Spleen (tissue), 7 donors: ENCODE measurements at regions not wholly inside any gene's neighbourhood (a gene's known extent, or its start where the extent isn't known, plus 50 kb on each side); places are given as distances from the start of the nearest gene placed in this dataset.
"Not testable (repeated sequence)": the region's sequence is repeated elsewhere in the genome, so short reads cannot be mapped to it uniquely, and the experiment has no call there.

Source experiments
- CTCF ChIP-seq, 11 experiments: fragments of 200-600 bp in 7 of 11; fragments of 450-650 bp in 4 of 11; sonication (generic) in 4 of 11; IDR thresholded peaks in 8 of 11; conservative IDR thresholded peaks in 3 of 11; 1 replicate in 7 of 11; 2 replicates in 4 of 11; pipeline versions ENCODE4 v1.4.0 to v1.8.0; 2016 to 2021; ENCODE audit warnings: antibody characterized with exemption in 11 of 11, inconsistent platforms in 4 of 11, mild to moderate bottlenecking in 1 of 11
- POLR2A ChIP-seq, 3 donors: fragments of 450-650 bp; IDR thresholded peaks; one replicate each; pipeline ENCODE4 v1.5.1; 2017; ENCODE audit warnings: antibody characterized with exemption in 3 of 3, mild to moderate bottlenecking in 1 of 3
- POLR2AphosphoS5 ChIP-seq, 3 donors: sonication (generic); formaldehyde crosslinking; IDR thresholded peaks; one replicate each; pipeline ENCODE4 v1.5.1; 2017; ENCODE audit warnings: antibody characterized with exemption in 3 of 3
- donor health status: DM: no; HTN: no; CAD: no; lungs with moderate emphysema.
- donor health status: DM: no; HTN: no; CAD: no.
- donor health status: DM: no; HTN: no; CAD: no.

GRCh38 chr17:46454572-46454971 is 57.7 kb upstream of the LRRC37A2 start:
- not testable (repeated sequence) for TF ChIP-seq CTCF (IDR thresholded peaks at IDR 0.05 in 8 of 11, conservative IDR thresholded peaks at IDR 0.05 in 3 of 11); POLR2A (IDR thresholded peaks at IDR 0.05); POLR2AphosphoS5 (IDR thresholded peaks at IDR 0.05)
